Lower leg skin (tissue), 3 donors: ENCODE measurements at regions not wholly inside any gene's neighbourhood (a gene's known extent, or its start where the extent isn't known, plus 50 kb on each side); places are given as distances from the start of the nearest gene placed in this dataset.

Source experiments
- POLR2A ChIP-seq, 2 donors: fragments of 450-650 bp; IDR thresholded peaks; one replicate each; pipeline ENCODE4 v1.6.1; 2016 to 2017; ENCODE audit warnings: antibody characterized with exemption in 2 of 2, mild to moderate bottlenecking in 1 of 2, moderate library complexity in 1 of 2
- TF ChIP-seq, protein P1 (sequence below), 3 donors: fragments of 450-650 bp; IDR thresholded peaks; one replicate each; pipeline ENCODE4 v1.5.1; 2016; ENCODE audit warnings: antibody characterized with exemption in 3 of 3, mild to moderate bottlenecking in 3 of 3, moderate library complexity in 2 of 3

DNA sequence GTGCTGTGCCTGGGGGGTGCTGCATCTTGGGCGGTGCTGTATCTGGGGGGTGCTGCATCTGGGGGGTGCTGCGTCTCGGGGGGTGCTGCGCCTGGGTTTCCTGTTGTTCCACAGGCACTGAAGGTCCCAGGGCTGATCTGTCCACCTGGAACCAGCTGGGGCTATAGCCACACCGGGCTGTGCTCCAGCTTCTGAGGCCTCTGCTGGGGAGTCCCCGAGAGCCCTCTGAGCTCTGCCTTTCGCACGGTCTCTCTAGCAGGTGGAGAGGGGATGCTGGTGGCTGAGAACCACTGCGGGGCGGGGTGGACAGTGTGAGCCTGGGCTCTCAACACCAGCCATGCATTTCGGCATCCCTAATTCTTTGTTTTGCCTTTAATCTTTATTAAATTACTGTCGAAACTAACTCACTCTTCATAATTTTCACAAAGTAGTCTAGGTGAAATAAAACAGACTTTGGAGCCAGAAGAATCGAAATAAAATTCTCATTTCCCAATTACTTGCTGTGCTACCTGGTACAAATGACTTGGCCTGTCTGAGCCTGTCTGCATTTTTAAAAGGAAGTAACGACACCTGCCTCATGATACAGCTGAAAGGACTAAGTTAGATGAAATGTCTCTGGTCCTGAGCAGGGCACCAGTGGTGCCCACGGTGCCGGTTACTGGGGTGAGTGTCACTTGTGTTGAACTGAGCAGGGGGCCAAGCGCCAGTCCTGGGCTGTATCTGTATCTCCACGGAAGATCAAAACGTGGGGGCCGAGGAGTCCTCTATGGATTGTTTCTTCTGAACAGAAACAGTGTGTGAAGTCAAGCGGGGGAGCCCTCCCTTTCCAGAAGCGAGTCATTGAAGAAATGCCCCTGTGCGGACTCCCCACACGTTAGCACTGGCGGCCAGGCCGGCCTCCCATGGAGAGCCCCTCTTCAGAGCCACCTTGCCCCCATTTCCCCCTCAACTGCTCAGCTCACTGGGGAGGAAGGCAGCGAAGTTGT lies 142.0 kb downstream of the ASB1 start:
- TF ChIP-seq, protein P1, sequence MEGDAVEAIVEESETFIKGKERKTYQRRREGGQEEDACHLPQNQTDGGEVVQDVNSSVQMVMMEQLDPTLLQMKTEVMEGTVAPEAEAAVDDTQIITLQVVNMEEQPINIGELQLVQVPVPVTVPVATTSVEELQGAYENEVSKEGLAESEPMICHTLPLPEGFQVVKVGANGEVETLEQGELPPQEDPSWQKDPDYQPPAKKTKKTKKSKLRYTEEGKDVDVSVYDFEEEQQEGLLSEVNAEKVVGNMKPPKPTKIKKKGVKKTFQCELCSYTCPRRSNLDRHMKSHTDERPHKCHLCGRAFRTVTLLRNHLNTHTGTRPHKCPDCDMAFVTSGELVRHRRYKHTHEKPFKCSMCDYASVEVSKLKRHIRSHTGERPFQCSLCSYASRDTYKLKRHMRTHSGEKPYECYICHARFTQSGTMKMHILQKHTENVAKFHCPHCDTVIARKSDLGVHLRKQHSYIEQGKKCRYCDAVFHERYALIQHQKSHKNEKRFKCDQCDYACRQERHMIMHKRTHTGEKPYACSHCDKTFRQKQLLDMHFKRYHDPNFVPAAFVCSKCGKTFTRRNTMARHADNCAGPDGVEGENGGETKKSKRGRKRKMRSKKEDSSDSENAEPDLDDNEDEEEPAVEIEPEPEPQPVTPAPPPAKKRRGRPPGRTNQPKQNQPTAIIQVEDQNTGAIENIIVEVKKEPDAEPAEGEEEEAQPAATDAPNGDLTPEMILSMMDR (IDR thresholded peaks at IDR 0.05): no peak
- no peak for TF ChIP-seq POLR2A (IDR thresholded peaks at IDR 0.05)
